GM12878 (cell line): ENCODE measurements at regions not wholly inside any gene's neighbourhood (a gene's known extent, or its start where the extent isn't known, plus 50 kb on each side); places are given as distances from the start of the nearest gene placed in this dataset.

Experiments used
- BACH1 ChIP-seq: fragments of 450-650 bp; IDR thresholded peaks from 2 replicates; pipeline ENCODE4 v1.6.1; 2017; ENCODE audit warnings: mild to moderate bottlenecking, borderline replicate concordance
- BHLHE40 ChIP-seq, 2 experiments: fragments of 450-650 bp in 1 of 2; IDR thresholded peaks; 2 replicates each; pipeline ENCODE4 v1.6.1; 2011 to 2017; ENCODE audit warnings: low read depth in 2 of 2, borderline replicate concordance in 1 of 2, improper control_type of control experiment in 1 of 2, low read length in 1 of 2, mild to moderate bottlenecking in 1 of 2
- CBX3 ChIP-seq: fragments of 200-600 bp; sonication (generic); IDR thresholded peaks from 2 replicates; pipeline ENCODE4 v1.6.1; 2016; ENCODE audit warnings: low read depth, borderline replicate concordance
- CTCF ChIP-seq, 3 experiments: IDR thresholded peaks in 2 of 3; conservative IDR thresholded peaks in 1 of 3; 2 replicates each; pipeline ENCODE4 v1.5.1; 2011; ENCODE audit warnings: low read depth in 3 of 3, low read length in 3 of 3, mild to moderate bottlenecking in 3 of 3, control low read depth in 2 of 3, moderate library complexity in 2 of 3, inconsistent platforms in 1 of 3, mixed read lengths in 1 of 3; ENCODE audit not compliant: control insufficient read depth in 2 of 3, insufficient read depth in 1 of 3; ENCODE audit errors: extremely low read depth in 1 of 3
- GABPA ChIP-seq: IDR thresholded peaks from 2 replicates; pipeline ENCODE4 v1.6.1; 2014; ENCODE audit warnings: antibody characterized with exemption, low read depth, mild to moderate bottlenecking, inconsistent platforms
- PBX3 ChIP-seq: IDR thresholded peaks from 2 replicates; pipeline ENCODE4 v1.6.1; 2011; ENCODE audit warnings: mild to moderate bottlenecking, low read depth, low read length, moderate library complexity; ENCODE audit not compliant: insufficient replicate concordance
- POLR2A ChIP-seq: IDR thresholded peaks from 2 replicates; pipeline ENCODE4 v1.6.1; 2011; ENCODE audit warnings: low read depth, mild to moderate bottlenecking, low read length
- SMAD5 ChIP-seq: IDR thresholded peaks from 2 replicates; pipeline ENCODE4 v1.6.1; 2016; ENCODE audit warnings: antibody characterized with exemption, low read depth
- TARDBP ChIP-seq: IDR thresholded peaks from 2 replicates; pipeline ENCODE4 v1.6.1; 2016; ENCODE audit warnings: borderline replicate concordance
- TCF12 ChIP-seq: IDR thresholded peaks from 2 replicates; pipeline ENCODE4 v1.6.1; 2011; ENCODE audit warnings: low read depth, mild to moderate bottlenecking, low read length

DNA sequence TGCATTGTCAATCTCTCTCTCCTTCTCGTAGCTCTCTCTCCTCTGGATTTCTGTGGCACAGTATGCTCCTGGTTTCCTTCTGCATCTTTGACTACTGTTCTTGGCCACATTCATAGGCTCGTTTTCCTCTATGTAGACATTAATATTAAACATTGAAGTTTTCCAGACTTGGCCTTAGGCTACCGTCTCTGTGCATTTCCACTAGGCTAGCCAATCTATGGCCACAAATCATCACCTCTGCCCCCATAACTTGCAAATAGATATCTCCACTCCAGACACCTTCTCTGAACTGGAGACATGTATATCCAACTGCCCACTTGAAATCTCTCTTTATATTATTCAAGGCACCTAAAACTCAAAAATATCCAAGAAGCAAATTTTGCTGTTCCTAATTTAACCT is 768.5 kb downstream of the TSN start:
- no peak for TF ChIP-seq CTCF (IDR thresholded peaks at IDR 0.05 in 2 of 3, conservative IDR thresholded peaks at IDR 0.05 in 1 of 3; ENCODE audit: control insufficient read depth in 2 of 3, extremely low read depth in 1 of 3, insufficient read depth in 1 of 3, low read depth in 3 of 3, low read length in 3 of 3)
- TF ChIP-seq PBX3, result no peak
- TF ChIP-seq CBX3, result no peak
- TF ChIP-seq POLR2A, result no peak
- TF ChIP-seq SMAD5, result no peak
- TF ChIP-seq BACH1, result no peak
- TF ChIP-seq GABPA, result no peak
- TF ChIP-seq TCF12, result no peak
- TF ChIP-seq BHLHE40 (IDR thresholded peaks at IDR 0.05; ENCODE audit: borderline replicate concordance in 1 of 2, low read depth in 2 of 2, low read length in 1 of 2), result no peak
- TF ChIP-seq TARDBP, result no peak
